ENCODE measurements at regions not wholly inside any gene's neighbourhood (a gene's known extent, or its start where the extent isn't known, plus 50 kb on each side); places are given as distances from the start of the nearest gene placed in this dataset.

DNA sequence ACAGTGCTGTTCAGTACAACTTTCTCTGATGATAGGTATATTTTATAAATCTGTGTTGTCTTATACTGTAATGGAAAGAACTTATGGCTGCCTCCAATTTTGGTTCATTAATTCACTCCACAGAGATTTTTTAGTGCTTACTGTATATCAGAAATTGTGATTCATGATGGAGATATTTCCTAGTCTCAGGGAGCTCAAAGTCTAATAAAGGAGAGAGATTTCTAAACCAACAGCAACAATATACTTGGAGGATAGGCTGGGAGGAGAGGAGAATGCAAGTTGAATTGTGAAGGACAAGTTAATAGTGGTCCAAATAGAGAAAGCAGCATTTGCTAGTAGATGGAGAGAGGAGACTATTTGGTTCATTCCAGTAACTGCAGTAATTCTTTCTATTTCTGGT is 63.5 kb downstream of the TANC2 start:
- H3K9me3 ChIP-seq, result no peaks in the 10 kb centered on the region
- no peak for DNase-seq
- H3K27me3 ChIP-seq, result no peaks in the 10 kb centered on the region
- H3K27ac ChIP-seq, result no peak overlapping the region
- H3K4me3 ChIP-seq (replicated peaks in 1 of 3), result no peak overlapping the region
- TF ChIP-seq POLR2A (IDR thresholded peaks at IDR 0.05), result no peak
- TF ChIP-seq, protein P1, sequence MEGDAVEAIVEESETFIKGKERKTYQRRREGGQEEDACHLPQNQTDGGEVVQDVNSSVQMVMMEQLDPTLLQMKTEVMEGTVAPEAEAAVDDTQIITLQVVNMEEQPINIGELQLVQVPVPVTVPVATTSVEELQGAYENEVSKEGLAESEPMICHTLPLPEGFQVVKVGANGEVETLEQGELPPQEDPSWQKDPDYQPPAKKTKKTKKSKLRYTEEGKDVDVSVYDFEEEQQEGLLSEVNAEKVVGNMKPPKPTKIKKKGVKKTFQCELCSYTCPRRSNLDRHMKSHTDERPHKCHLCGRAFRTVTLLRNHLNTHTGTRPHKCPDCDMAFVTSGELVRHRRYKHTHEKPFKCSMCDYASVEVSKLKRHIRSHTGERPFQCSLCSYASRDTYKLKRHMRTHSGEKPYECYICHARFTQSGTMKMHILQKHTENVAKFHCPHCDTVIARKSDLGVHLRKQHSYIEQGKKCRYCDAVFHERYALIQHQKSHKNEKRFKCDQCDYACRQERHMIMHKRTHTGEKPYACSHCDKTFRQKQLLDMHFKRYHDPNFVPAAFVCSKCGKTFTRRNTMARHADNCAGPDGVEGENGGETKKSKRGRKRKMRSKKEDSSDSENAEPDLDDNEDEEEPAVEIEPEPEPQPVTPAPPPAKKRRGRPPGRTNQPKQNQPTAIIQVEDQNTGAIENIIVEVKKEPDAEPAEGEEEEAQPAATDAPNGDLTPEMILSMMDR (IDR thresholded peaks at IDR 0.05), result no peak
- no peaks in the 10 kb centered on the region for H3K36me3 ChIP-seq
- intact Hi-C loops (cut with DNase I), result no loop called here
- H3K4me1 ChIP-seq, result no peaks in the 10 kb centered on the region

DNA sequence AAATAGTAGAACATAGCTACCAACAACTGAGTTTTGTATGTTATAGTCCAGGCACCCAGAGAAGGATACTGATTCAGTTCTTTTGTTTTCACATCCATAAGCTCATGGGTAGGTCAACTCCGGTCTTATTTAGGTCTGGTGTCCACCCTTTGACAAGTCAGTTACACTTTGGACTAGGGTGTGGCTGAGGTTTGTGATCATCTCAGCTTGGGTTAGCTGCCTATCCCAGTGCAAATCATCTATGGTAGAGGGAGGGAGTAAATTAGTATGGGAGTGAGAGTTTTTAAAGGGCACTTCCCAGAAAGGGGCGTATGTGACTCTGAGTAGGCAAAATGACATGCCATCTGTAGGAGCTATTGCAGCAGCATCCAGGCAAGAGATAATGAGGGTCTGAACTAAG is 66.1 kb downstream of the TANC2 start:
- Histone ChIP-seq H3K27me3 (no peaks in the 10 kb centered on the region), H3K4me1 (no peaks in the 10 kb centered on the region), H3K36me3 (no peaks in the 10 kb centered on the region), H3K9me3 (no peaks in the 10 kb centered on the region), H3K4me3 (replicated peaks in 1 of 3) (no peak overlapping the region), H3K27ac (no peak overlapping the region)
- no peak for DNase-seq
- intact Hi-C loops (cut with DNase I), result no loop called here
- 96 to 98% methylated on average over 2 of the region's 2 CpGs for WGBS, 2 donors
- TF ChIP-seq, protein P1 (IDR thresholded peaks at IDR 0.05), result no peak
- no peak for TF ChIP-seq POLR2A (IDR thresholded peaks at IDR 0.05)

DNA sequence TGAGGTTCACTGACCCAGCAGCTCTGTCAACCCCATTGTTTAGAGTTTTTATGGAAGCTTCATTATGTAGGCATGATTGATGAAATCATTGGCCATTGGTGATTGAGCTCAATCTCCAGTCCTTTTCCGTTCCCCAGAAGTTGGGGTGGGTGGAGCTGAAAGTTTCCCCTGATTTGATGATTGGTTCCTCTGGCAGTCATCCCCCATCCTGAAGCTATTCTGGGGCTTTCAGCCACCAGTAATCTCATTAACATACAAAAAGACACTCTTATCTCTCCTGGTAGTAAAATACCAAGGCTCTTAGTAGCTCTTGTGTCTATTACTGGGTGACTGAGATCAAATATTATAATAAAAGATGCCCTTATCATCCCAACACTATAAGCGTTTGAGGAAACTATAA is 67.1 kb downstream of the TANC2 start:
- H3K4me3 ChIP-seq (replicated peaks in 1 of 3), result no peak overlapping the region
- intact Hi-C loops (cut with DNase I), result no loop called here
- TF ChIP-seq, protein P1 (IDR thresholded peaks at IDR 0.05), result no peak
- no peak for TF ChIP-seq POLR2A (IDR thresholded peaks at IDR 0.05)
- H3K27ac ChIP-seq, result no peak overlapping the region
- no peaks in the 10 kb centered on the region for H3K36me3 ChIP-seq
- H3K9me3 ChIP-seq, result no peaks in the 10 kb centered on the region
- DNase-seq, result no peak
- H3K27me3 ChIP-seq, result no peaks in the 10 kb centered on the region
- 92 to 94% methylated on average over 2 of the region's 2 CpGs for WGBS, 2 donors
- H3K4me1 ChIP-seq, result no peaks in the 10 kb centered on the region

DNA sequence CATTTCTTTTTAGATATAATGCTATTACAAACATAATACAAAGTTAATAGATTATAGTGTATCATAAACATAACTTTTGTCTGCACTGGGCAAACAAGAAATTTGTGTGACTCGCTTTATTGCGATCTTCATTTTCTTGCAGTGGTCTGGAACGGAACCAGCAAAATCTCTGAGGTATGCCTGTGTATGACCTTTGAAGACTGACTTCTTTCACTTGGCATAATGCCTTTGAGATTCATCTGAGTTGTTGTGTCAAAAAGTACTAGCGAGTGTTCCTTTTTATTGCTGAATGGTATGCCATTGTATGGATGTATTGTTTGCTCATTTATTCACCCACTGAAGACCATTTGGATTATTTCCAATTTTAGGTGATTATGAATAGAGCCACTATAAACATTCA is 69.2 kb downstream of the TANC2 start:
- intact Hi-C loops (cut with DNase I), result no loop called here
- TF ChIP-seq, protein P1 (IDR thresholded peaks at IDR 0.05), result no peak
- no peak for TF ChIP-seq POLR2A (IDR thresholded peaks at IDR 0.05)
- Histone ChIP-seq H3K9me3 (no peaks in the 10 kb centered on the region), H3K27me3 (no peaks in the 10 kb centered on the region), H3K4me1 (no peaks in the 10 kb centered on the region), H3K36me3 (no peaks in the 10 kb centered on the region), H3K4me3 (replicated peaks in 1 of 3) (no peak overlapping the region), H3K27ac (no peak overlapping the region)
- no peak for DNase-seq
- 97% methylated on average over 4 of the region's 4 CpGs for WGBS, 2 donors

DNA sequence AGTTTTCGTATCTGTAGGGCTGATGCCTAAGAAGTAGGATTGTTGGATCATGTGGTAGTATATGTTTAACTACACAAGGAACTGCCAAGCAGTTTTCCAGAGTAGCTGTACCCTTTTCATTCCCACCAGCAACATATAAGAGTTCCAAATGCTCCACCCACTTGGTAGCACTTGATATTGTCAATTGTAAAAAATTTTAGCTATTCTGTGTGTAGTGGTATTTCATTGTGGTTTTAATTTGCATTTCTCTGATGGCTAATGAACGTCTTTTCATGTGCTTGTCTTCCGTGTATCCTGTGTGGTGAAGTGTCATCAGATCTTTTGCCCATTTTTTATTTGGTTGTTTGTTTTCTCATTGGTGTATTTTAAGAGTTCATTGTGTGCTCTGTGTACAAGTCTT is 69.7 kb downstream of the TANC2 start:
- no peaks in the 10 kb centered on the region for H3K36me3 ChIP-seq
- no peak for DNase-seq
- H3K27me3 ChIP-seq, result no peaks in the 10 kb centered on the region
- no peak overlapping the region for H3K27ac ChIP-seq
- no peak overlapping the region for H3K4me3 ChIP-seq (replicated peaks in 1 of 3)
- intact Hi-C loops (cut with DNase I), result no loop called here
- WGBS, 2 donors, result 84 to 86% methylated on average over 3 of the region's 3 CpGs
- H3K4me1 ChIP-seq, result no peaks in the 10 kb centered on the region
- no peaks in the 10 kb centered on the region for H3K9me3 ChIP-seq
- no peak for TF ChIP-seq POLR2A (IDR thresholded peaks at IDR 0.05)
- TF ChIP-seq, protein P1 (IDR thresholded peaks at IDR 0.05), result no peak

Data from thyroid gland (tissue), 4 donors.